DND-41 (cell line): ENCODE measurements at regions not wholly inside any gene's neighbourhood (a gene's known extent, or its start where the extent isn't known, plus 50 kb on each side); places are given as distances from the start of the nearest gene placed in this dataset.

ENCODE experiments used
- EZH2 ChIP-seq: IDR thresholded peaks from 3 replicates; pipeline ENCODE4 v1.6.1; 2012; ENCODE audit warnings: borderline replicate concordance, low read depth, mild to moderate bottlenecking, moderate library complexity, low read length, inconsistent platforms; ENCODE audit not compliant: severe bottlenecking
- TF ChIP-seq, protein P1 (sequence below): IDR thresholded peaks from 2 replicates; pipeline ENCODE4 v1.5.1; 2012; ENCODE audit warnings: borderline replicate concordance, low read length, moderate library complexity, mild to moderate bottlenecking; ENCODE audit not compliant: poor library complexity, severe bottlenecking; ENCODE audit errors: extremely low read depth

DNA sequence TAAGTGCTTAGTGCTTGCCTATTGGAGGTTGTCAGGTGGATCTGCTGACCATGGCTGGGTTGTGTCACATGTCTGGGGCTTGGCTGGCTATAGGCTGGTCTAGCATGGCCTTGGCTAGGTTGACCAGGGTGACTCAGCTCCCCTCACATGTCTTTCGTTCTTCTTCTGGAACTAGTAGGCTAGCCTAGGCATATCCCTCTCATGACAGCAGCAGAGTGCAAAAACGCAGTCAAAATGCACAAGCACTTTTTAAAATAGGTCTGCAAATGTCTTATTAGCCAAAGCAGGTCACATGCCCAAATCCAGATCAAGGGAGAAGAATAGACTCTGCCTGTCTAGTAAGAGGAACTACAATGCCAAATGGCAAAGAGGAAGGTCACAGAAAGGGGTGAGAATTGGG is 179.7 kb upstream of the ACVR2A start:
- TF ChIP-seq, protein P1, sequence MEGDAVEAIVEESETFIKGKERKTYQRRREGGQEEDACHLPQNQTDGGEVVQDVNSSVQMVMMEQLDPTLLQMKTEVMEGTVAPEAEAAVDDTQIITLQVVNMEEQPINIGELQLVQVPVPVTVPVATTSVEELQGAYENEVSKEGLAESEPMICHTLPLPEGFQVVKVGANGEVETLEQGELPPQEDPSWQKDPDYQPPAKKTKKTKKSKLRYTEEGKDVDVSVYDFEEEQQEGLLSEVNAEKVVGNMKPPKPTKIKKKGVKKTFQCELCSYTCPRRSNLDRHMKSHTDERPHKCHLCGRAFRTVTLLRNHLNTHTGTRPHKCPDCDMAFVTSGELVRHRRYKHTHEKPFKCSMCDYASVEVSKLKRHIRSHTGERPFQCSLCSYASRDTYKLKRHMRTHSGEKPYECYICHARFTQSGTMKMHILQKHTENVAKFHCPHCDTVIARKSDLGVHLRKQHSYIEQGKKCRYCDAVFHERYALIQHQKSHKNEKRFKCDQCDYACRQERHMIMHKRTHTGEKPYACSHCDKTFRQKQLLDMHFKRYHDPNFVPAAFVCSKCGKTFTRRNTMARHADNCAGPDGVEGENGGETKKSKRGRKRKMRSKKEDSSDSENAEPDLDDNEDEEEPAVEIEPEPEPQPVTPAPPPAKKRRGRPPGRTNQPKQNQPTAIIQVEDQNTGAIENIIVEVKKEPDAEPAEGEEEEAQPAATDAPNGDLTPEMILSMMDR = no peak
- no peak for TF ChIP-seq EZH2
